OCI-LY1 (cell line): ENCODE measurements at regions not wholly inside any gene's neighbourhood (a gene's known extent, or its start where the extent isn't known, plus 50 kb on each side); places are given as distances from the start of the nearest gene placed in this dataset.

ENCODE experiments used
- H2AFZ ChIP-seq: fragments of 200-600 bp; sonication (generic), shearing (Covaris generic); 2 replicates; pipeline ENCODE4 v1.6.0; 2014; ENCODE audit warnings: antibody characterized with exemption, mild to moderate bottlenecking, low read length
- H3F3A ChIP-seq: fragments of 200-600 bp; sonication (generic), shearing (Covaris generic); 2 replicates; pipeline ENCODE4 v1.6.0; 2014; ENCODE audit warnings: mild to moderate bottlenecking, antibody characterized with exemption, low read length, moderate library complexity; ENCODE audit not compliant: insufficient read depth
- H3K27ac ChIP-seq: fragments of 200-600 bp; sonication (generic); 2 replicates; pipeline ENCODE4 v1.5.1; 2014; ENCODE audit warnings: low read length, mixed run types, mild to moderate bottlenecking, low read depth; ENCODE audit not compliant: poor library complexity, severe bottlenecking
- H3K27me3 ChIP-seq: fragments of 200-600 bp; sonication (generic); 2 replicates; pipeline ENCODE4 v1.6.0; 2014; ENCODE audit warnings: antibody characterized with exemption, mild to moderate bottlenecking, low read length, moderate library complexity; ENCODE audit not compliant: insufficient read depth
- H3K36me3 ChIP-seq: fragments of 200-600 bp; sonication (generic); 2 replicates; pipeline ENCODE4 v1.6.1; 2014; ENCODE audit warnings: mild to moderate bottlenecking, antibody characterized with exemption, low read length, moderate library complexity, mixed read lengths; ENCODE audit not compliant: insufficient read depth
- H3K4me1 ChIP-seq: fragments of 200-600 bp; sonication (generic); 2 replicates; pipeline ENCODE4 v1.5.1; 2014; ENCODE audit warnings: mild to moderate bottlenecking, low read length, moderate library complexity; ENCODE audit not compliant: insufficient read depth, severe bottlenecking
- H3K4me2 ChIP-seq: fragments of 200-600 bp; sonication (generic), shearing (Covaris generic); 2 replicates; pipeline ENCODE4 v1.6.1; 2014; ENCODE audit warnings: low read length
- H3K4me3 ChIP-seq: fragments of 200-600 bp; sonication (generic); 2 replicates; pipeline ENCODE4 v1.5.1; 2014; ENCODE audit warnings: low read length, low read depth, mild to moderate bottlenecking, mixed read lengths; ENCODE audit not compliant: poor library complexity, severe bottlenecking
- H3K79me2 ChIP-seq: fragments of 200-600 bp; shearing (Covaris generic); 2 replicates; pipeline ENCODE4 v1.6.1; 2016; ENCODE audit warnings: mixed run types, low read length, mixed read lengths; ENCODE audit not compliant: insufficient read depth
- H3K9ac ChIP-seq: fragments of 200-600 bp; sonication (generic), shearing (Covaris generic); 2 replicates; pipeline ENCODE4 v1.6.1; 2014; ENCODE audit warnings: mild to moderate bottlenecking, low read length, mixed read lengths
- H3K9me2 ChIP-seq: fragments of 200-600 bp; sonication (generic), shearing (Covaris generic); 2 replicates; pipeline ENCODE4 v1.6.1; 2014; ENCODE audit warnings: low read depth, mild to moderate bottlenecking, low read length, mixed read lengths
- H3K9me3 ChIP-seq: fragments of 200-600 bp; shearing (Covaris generic); 2 replicates; pipeline ENCODE4 v1.6.1; 2014; ENCODE audit warnings: low read length, mixed read lengths
- H4K20me1 ChIP-seq: fragments of 200-600 bp; sonication (generic), shearing (Covaris generic); 2 replicates; pipeline ENCODE4 v1.6.0; 2016; ENCODE audit warnings: mild to moderate bottlenecking, low read length; ENCODE audit not compliant: insufficient read depth
- EZH2 ChIP-seq: fragments of 200-600 bp; sonication (generic), shearing (Covaris generic); IDR thresholded peaks from 2 replicates; pipeline ENCODE4 v1.8.0; 2017; ENCODE audit warnings: borderline replicate concordance, mixed run types, mild to moderate bottlenecking, antibody characterized with exemption, low read length, moderate library complexity, mixed read lengths
- TF ChIP-seq, protein P1 (sequence below): fragments of 200-600 bp; sonication (generic), shearing (Covaris generic); IDR thresholded peaks from 2 replicates; pipeline ENCODE4 v1.5.1; 2017; ENCODE audit warnings: mild to moderate bottlenecking, antibody characterized with exemption, low read length, moderate library complexity, mixed read lengths

DNA sequence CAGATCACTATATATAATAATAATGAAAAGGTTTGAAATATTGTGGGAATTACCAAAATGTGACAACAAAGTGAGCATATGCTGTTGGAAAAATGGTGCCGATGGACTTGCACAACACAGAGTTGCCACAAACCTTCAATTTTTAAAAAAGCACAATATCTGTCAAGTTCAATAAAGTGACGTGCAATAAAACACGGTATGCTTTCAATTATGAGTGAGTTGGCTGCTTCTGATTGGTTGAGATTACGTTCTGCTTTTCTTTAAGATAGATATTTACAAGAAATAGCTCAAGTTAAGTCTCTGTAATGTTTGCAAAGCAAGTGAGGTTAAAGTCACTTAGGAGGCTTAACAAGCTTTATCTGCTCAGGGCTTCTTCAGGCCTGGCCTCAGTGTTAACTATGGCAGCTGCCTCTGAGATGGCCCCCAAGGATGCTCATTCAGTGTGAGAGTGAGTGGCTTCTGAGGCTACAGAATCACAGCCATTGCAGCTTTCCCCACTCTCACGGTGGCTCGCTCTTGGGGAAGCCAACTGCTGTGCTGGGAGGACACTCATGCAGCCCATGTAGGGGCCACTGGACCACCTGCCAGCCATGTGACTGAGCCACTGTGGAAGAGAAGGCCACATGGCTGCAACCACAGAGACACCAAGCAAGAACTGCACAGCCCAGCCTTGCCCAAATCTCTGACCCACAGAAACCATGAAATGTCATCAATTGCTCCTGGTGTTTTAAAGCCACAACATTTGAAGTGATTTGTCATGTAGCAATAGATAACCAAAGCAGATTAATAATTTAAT, 78.3 kb upstream of the TMEM72 start:
- no peak overlapping the region for H3K4me3 ChIP-seq
- no peak overlapping the region for H3K4me2 ChIP-seq
- H4K20me1 ChIP-seq: no peaks in the 10 kb centered on the region
- no peaks in the 10 kb centered on the region for H3K27me3 ChIP-seq
- no peak overlapping the region for H3K27ac ChIP-seq
- no peaks in the 10 kb centered on the region for H3K4me1 ChIP-seq
- no peaks in the 10 kb centered on the region for H3K9me2 ChIP-seq
- no peak for TF ChIP-seq EZH2
- TF ChIP-seq, protein P1, sequence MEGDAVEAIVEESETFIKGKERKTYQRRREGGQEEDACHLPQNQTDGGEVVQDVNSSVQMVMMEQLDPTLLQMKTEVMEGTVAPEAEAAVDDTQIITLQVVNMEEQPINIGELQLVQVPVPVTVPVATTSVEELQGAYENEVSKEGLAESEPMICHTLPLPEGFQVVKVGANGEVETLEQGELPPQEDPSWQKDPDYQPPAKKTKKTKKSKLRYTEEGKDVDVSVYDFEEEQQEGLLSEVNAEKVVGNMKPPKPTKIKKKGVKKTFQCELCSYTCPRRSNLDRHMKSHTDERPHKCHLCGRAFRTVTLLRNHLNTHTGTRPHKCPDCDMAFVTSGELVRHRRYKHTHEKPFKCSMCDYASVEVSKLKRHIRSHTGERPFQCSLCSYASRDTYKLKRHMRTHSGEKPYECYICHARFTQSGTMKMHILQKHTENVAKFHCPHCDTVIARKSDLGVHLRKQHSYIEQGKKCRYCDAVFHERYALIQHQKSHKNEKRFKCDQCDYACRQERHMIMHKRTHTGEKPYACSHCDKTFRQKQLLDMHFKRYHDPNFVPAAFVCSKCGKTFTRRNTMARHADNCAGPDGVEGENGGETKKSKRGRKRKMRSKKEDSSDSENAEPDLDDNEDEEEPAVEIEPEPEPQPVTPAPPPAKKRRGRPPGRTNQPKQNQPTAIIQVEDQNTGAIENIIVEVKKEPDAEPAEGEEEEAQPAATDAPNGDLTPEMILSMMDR: no peak
- H2AFZ ChIP-seq: no peak overlapping the region
- H3K9me3 ChIP-seq: no peaks in the 10 kb centered on the region
- no peaks in the 10 kb centered on the region for H3F3A ChIP-seq
- no peaks in the 10 kb centered on the region for H3K79me2 ChIP-seq
- H3K9ac ChIP-seq: no peak overlapping the region
- H3K36me3 ChIP-seq: no peaks in the 10 kb centered on the region

DNA sequence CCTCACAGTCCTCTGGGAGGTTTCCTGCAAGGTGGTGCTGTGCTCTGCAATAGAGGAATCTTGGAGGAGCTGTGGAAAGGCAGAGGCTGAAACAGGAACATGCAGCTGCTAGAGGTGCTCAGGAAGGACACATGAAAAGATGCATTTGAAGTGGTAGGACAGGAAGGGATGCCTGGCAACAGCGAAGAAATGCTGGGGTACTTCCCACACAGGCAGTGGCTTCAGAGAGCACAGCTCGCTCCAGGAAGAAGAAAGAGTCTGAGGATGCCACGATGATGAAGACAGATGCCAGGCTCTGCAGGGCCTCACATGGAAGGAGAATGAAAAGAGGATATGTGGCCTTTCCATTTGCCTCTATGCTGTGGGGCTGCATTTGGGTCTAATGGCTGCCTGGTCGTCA, 77.0 kb upstream of the TMEM72 start:
- Histone ChIP-seq H3F3A (no peaks in the 10 kb centered on the region), H3K9me2 (no peaks in the 10 kb centered on the region), H3K27ac (no peak overlapping the region), H3K36me3 (no peaks in the 10 kb centered on the region), H3K79me2 (no peaks in the 10 kb centered on the region), H3K27me3 (no peaks in the 10 kb centered on the region), H4K20me1 (no peaks in the 10 kb centered on the region), H3K9ac (no peak overlapping the region), H3K9me3 (no peaks in the 10 kb centered on the region), H3K4me2 (no peak overlapping the region), H3K4me1 (no peaks in the 10 kb centered on the region), H3K4me3 (no peak overlapping the region), H2AFZ (no peak overlapping the region)
- no peak for TF ChIP-seq EZH2
- TF ChIP-seq, protein P1: no peak

DNA sequence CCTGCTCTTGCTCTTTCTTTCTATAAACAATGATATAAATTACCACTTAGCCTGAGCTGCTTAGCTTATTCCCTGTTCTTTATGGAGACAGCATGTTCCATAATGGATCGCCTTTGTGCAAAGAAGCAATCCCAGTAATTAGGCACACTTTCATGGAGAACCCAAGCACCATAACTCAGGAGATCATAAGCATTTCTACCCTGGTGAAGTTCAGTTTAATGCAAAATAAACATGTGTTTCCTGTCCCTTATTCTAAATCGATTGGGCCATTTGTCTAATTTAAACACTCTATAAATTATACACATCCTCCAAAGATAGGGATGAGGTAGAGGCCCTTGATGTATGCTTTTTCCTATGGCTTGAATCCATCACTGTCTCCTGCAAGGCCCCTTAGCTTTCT, 75.8 kb upstream of the TMEM72 start:
- no peak overlapping the region for H3K27ac ChIP-seq

More for the DNA sequence above, 75.8 kb upstream of the TMEM72 start:
- Histone ChIP-seq H4K20me1 (no peaks in the 10 kb centered on the region), H3K4me1 (no peaks in the 10 kb centered on the region), H3F3A (no peaks in the 10 kb centered on the region), H3K27me3 (no peaks in the 10 kb centered on the region), H3K9ac (no peak overlapping the region), H3K36me3 (no peaks in the 10 kb centered on the region), H3K9me3 (no peaks in the 10 kb centered on the region), H3K79me2 (no peaks in the 10 kb centered on the region), H3K4me3 (no peak overlapping the region), H2AFZ (no peak overlapping the region), H3K9me2 (no peaks in the 10 kb centered on the region), H3K4me2 (no peak overlapping the region)
- TF ChIP-seq, protein P1: no peak
- TF ChIP-seq EZH2: no peak
